ENCODE measurements at regions not wholly inside any gene's neighbourhood (a gene's known extent, or its start where the extent isn't known, plus 50 kb on each side); places are given as distances from the start of the nearest gene placed in this dataset.

- TF ChIP-seq POLR2A (IDR thresholded peaks at IDR 0.05): no peak
- no peak for TF ChIP-seq CTCF (IDR thresholded peaks at IDR 0.05)
Observed at GRCh38 chr14:101709533-101709881, 52.0 kb upstream of the PPP2R5C start.
